Transverse colon (tissue), 4 donors: ENCODE measurements at regions not wholly inside any gene's neighbourhood (a gene's known extent, or its start where the extent isn't known, plus 50 kb on each side); places are given as distances from the start of the nearest gene placed in this dataset.

Source experiments
- DNase-seq: peaks from one replicate; pipeline ENCODE4 v3.0.0-alpha.2; 2019
- H3K27ac ChIP-seq, 4 donors: fragments of 200-600 bp; sonication (generic); 2 replicates each; pipeline ENCODE4 v1.5.1; 2016 to 2018; ENCODE audit warnings: inconsistent platforms in 4 of 4
- H3K27me3 ChIP-seq: fragments of 200-600 bp; sonication (generic); 2 replicates; pipeline ENCODE4 v1.5.1; 2017; ENCODE audit warnings: inconsistent platforms
- H3K36me3 ChIP-seq, 4 donors: fragments of 200-600 bp; sonication (generic); 2 replicates each; pipeline ENCODE4 v1.5.1; 2017 to 2019; ENCODE audit warnings: inconsistent platforms in 4 of 4
- H3K4me1 ChIP-seq, 4 donors: fragments of 200-600 bp; sonication (generic); 2 replicates each; pipeline ENCODE4 v1.5.1; 2017 to 2020; ENCODE audit warnings: inconsistent platforms in 4 of 4
- H3K4me3 ChIP-seq, 4 donors: fragments of 200-600 bp; sonication (generic); 1 replicate in 1 of 4; 2 replicates in 3 of 4; pipeline versions ENCODE4 v1.5.1 to v1.6.1; 2017 to 2019; ENCODE audit warnings: inconsistent platforms in 4 of 4
- H3K9me3 ChIP-seq, 2 donors: fragments of 200-600 bp; sonication (generic); 2 replicates each; pipeline ENCODE4 v1.5.1; 2017 to 2019; ENCODE audit warnings: inconsistent platforms in 2 of 2
- CTCF ChIP-seq, 5 experiments: fragments of 200-600 bp in 3 of 5; fragments of 450-650 bp in 2 of 5; sonication (generic) in 3 of 5; IDR thresholded peaks; 1 replicate in 2 of 5; 2 replicates in 3 of 5; pipeline ENCODE4 v1.5.1; 2016 to 2017; ENCODE audit warnings: antibody characterized with exemption in 5 of 5, inconsistent platforms in 3 of 5, mild to moderate bottlenecking in 2 of 5, moderate library complexity in 1 of 5
- EP300 ChIP-seq: sonication (generic); formaldehyde crosslinking; IDR thresholded peaks from one replicate; pipeline ENCODE4 v1.6.1; 2017; ENCODE audit warnings: antibody characterized with exemption, low read depth
- POLR2A ChIP-seq: fragments of 450-650 bp; IDR thresholded peaks from one replicate; pipeline ENCODE4 v1.6.1; 2016; ENCODE audit warnings: antibody characterized with exemption, mild to moderate bottlenecking, moderate library complexity
- POLR2AphosphoS5 ChIP-seq, 3 donors: sonication (generic); formaldehyde crosslinking; IDR thresholded peaks; one replicate each; pipeline ENCODE4 v1.6.1; 2016; ENCODE audit warnings: antibody characterized with exemption in 3 of 3
- WGBS, 2 donors: methylation state at CpG; one replicate each; pipeline ENCODE4 v1.1.5; 2018; ENCODE audit warnings: low coverage in 1 of 2; 5-methylcytosine and 5-hydroxymethylcytosine counted together
- in situ Hi-C, 4 donors: fragments of 200-750 bp; cut with MboI; loops; one replicate each; pipeline versions ENCODE4 v1.15.0 to v1.15.1; 2017; ENCODE audit warnings: low sequenced_read_pairs in 3 of 4, low pct_ligation_motif_present in 1 of 4, low pct_unique_long_range_greater_than_20kb in 1 of 4
- intact Hi-C: fragments of 100-400 bp; cut with DNase I; formaldehyde crosslinking; loops from one replicate; pipeline ENCODE4 v1.15.1; 2023; ENCODE audit warnings: low total_unique reads

- no peak overlapping the region for H3K27ac ChIP-seq
- H3K9me3 ChIP-seq: peaks cover 0 to 4% of the 10 kb centered on the region in 2 donors
- WGBS, 2 donors: 80 to 84% methylated on average over 3 to 20 of the region's 20 CpGs
- no peak for DNase-seq
- TF ChIP-seq POLR2A: no peak
- no peak for TF ChIP-seq POLR2AphosphoS5 (IDR thresholded peaks at IDR 0.05)
- no peak for TF ChIP-seq CTCF (IDR thresholded peaks at IDR 0.05)
- TF ChIP-seq EP300: no peak
- no peaks in the 10 kb centered on the region for H3K27me3 ChIP-seq
- no peaks in the 10 kb centered on the region for H3K36me3 ChIP-seq
- H3K4me3 ChIP-seq: no peak overlapping the region
- in situ Hi-C loops: no loop called here
- no peaks in the 10 kb centered on the region for H3K4me1 ChIP-seq
- intact Hi-C loops: no loop called here
Measured at GRCh38 chr7:155942226-155942950, 130.1 kb upstream of the SHH start.

GRCh38 chr7:155941688-155942087 is 129.4 kb upstream of the SHH start:
- intact Hi-C loops (no loop called here), in situ Hi-C loops (no loop called here)
- peaks cover 0 to 4% of the 10 kb centered on the region in 2 donors for H3K9me3 ChIP-seq
- no peak overlapping the region for H3K27ac ChIP-seq
- TF ChIP-seq POLR2AphosphoS5 (IDR thresholded peaks at IDR 0.05) (no peak), CTCF (IDR thresholded peaks at IDR 0.05) (no peak), POLR2A (no peak), EP300 (no peak)
- H3K27me3 ChIP-seq: no peaks in the 10 kb centered on the region
- H3K36me3 ChIP-seq: no peaks in the 10 kb centered on the region
- DNase-seq: no peak
- WGBS, 2 donors: 47% methylated on average over 4 of the region's 4 CpGs; no CpG with 5 or more reads in 1 of the 2 donors
- H3K4me3 ChIP-seq: no peak overlapping the region
- no peaks in the 10 kb centered on the region for H3K4me1 ChIP-seq

- no peak overlapping the region for H3K27ac ChIP-seq
- in situ Hi-C loops: no loop called here
- peaks cover 0 to 4% of the 10 kb centered on the region in 2 donors for H3K9me3 ChIP-seq
- DNase-seq: no peak
- no peaks in the 10 kb centered on the region for H3K36me3 ChIP-seq
- no peaks in the 10 kb centered on the region for H3K27me3 ChIP-seq
- intact Hi-C loops: no loop called here
- no peak overlapping the region for H3K4me3 ChIP-seq
- TF ChIP-seq CTCF (IDR thresholded peaks at IDR 0.05) (no peak), EP300 (no peak)
- no peaks in the 10 kb centered on the region for H3K4me1 ChIP-seq
Measured at GRCh38 chr7:155939350-155939749, 127.1 kb upstream of the SHH start.

DNA sequence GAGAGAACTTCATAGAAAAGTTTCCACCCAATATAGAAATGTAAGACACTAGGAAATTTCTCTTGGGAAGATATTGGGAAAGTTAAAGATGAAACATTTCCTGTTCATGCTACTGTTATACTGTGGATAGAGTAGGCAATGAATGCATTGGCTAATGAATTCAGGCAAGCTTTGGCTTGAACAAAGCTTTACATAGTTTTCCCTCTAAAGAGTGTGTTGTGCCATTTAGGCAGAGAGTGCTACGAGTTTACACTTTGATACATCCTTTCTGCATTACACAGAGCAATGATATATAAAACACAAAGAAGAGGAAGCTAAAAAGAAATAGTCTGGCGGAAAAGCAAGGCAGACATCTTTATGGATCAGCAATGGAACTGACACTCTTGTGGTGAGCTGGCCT is 125.9 kb upstream of the SHH start:
- H3K27me3 ChIP-seq: no peaks in the 10 kb centered on the region
- no peak for DNase-seq
- no peaks in the 10 kb centered on the region for H3K4me1 ChIP-seq
- peaks cover 0 to 4% of the 10 kb centered on the region in 2 donors for H3K9me3 ChIP-seq
- WGBS, 2 donors: 35 to 63% methylated on average over 1 to 2 of the region's 2 CpGs
- no peak overlapping the region for H3K27ac ChIP-seq
- no peaks in the 10 kb centered on the region for H3K36me3 ChIP-seq
- intact Hi-C loops: no loop called here
- in situ Hi-C loops: no loop called here
- TF ChIP-seq POLR2A: no peak
- no peak overlapping the region for H3K4me3 ChIP-seq

DNA sequence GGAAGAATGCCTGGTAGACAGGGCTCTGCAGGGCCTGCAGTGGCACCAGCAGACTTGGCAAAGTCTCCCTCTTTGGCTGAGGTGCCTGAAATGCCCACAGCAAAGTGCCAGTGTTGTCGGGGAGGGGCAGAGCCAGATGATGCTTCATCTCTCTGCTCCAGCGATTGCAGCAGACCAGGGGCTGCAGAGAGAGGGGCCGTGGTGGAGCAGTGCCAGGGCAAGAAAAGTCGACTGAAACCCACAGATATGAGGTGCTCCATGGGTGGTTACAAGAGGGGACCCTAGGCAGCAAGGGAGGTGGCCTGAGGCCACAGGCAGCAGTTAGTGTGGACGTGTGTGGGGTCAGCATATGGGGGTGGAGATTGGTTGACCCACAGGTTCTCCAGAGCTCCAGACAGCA is 123.5 kb upstream of the SHH start:
- no peak for DNase-seq
- no peaks in the 10 kb centered on the region for H3K36me3 ChIP-seq
- H3K4me1 ChIP-seq: no peaks in the 10 kb centered on the region
- peaks cover 0 to 4% of the 10 kb centered on the region in 2 donors for H3K9me3 ChIP-seq
- 17 to 65% methylated on average over 1 to 5 of the region's 5 CpGs for WGBS, 2 donors
- TF ChIP-seq POLR2A: no peak
- TF ChIP-seq POLR2AphosphoS5 (IDR thresholded peaks at IDR 0.05): no peak
- TF ChIP-seq CTCF (IDR thresholded peaks at IDR 0.05): no peak
- TF ChIP-seq EP300: no peak
- intact Hi-C loops: no loop called here
- no peak overlapping the region for H3K4me3 ChIP-seq
- in situ Hi-C loops: no loop called here
- H3K27ac ChIP-seq: no peak overlapping the region
- H3K27me3 ChIP-seq: no peaks in the 10 kb centered on the region
